Neural cell (in vitro differentiated cells): ENCODE measurements at regions not wholly inside any gene's neighbourhood (a gene's known extent, or its start where the extent isn't known, plus 50 kb on each side); places are given as distances from the start of the nearest gene placed in this dataset.

Experiments
- H2AFZ ChIP-seq: fragments of 200-600, 300-800 bp; sonication (generic), shearing (Covaris generic); 2 replicates; pipeline ENCODE4 v1.6.0; 2014; ENCODE audit warnings: low read depth, mild to moderate bottlenecking, antibody characterized with exemption, low read length, moderate library complexity
- H3F3A ChIP-seq: fragments of 200-600 bp; shearing (Covaris generic); 2 replicates; pipeline ENCODE4 v1.6.1; 2016; ENCODE audit warnings: mild to moderate bottlenecking, moderate library complexity, mixed read lengths, antibody characterized with exemption, low read length; ENCODE audit not compliant: insufficient read depth, poor library complexity, severe bottlenecking
- H3K27ac ChIP-seq: fragments of 200-600, 300-800 bp; sonication (generic), shearing (Covaris generic); 2 replicates; pipeline ENCODE4 v1.5.1; 2014; ENCODE audit warnings: mild to moderate bottlenecking, low read length, moderate library complexity
- H3K27me3 ChIP-seq: fragments of 300-800, 200-600 bp; sonication (generic), shearing (Covaris generic); 2 replicates; pipeline ENCODE4 v1.6.0; 2014; ENCODE audit warnings: mild to moderate bottlenecking, low read depth, low read length, moderate library complexity; ENCODE audit not compliant: insufficient read depth
- H3K36me3 ChIP-seq: fragments of 300-800, 200-600 bp; sonication (generic), shearing (Covaris generic); 2 replicates; pipeline ENCODE4 v1.5.1; 2014; ENCODE audit warnings: mild to moderate bottlenecking, antibody characterized with exemption, low read length, moderate library complexity; ENCODE audit not compliant: insufficient read depth
- H3K4me2 ChIP-seq: fragments of 300-800, 200-600 bp; sonication (generic), shearing (Covaris generic); 2 replicates; pipeline ENCODE4 v1.6.0; 2014; ENCODE audit warnings: mild to moderate bottlenecking, low read length
- H3K4me3 ChIP-seq: fragments of 300-800, 200-600 bp; sonication (generic), shearing (Covaris generic); 2 replicates; pipeline ENCODE4 v1.5.1; 2014; ENCODE audit warnings: mild to moderate bottlenecking, low read length, moderate library complexity
- H3K79me2 ChIP-seq: fragments of 200-600 bp; shearing (Covaris generic); replicated peaks from 2 replicates; pipeline ENCODE4 v1.6.0; 2014; ENCODE audit warnings: mild to moderate bottlenecking, low read length, moderate library complexity; ENCODE audit not compliant: insufficient read depth
- H3K9ac ChIP-seq: fragments of 300-800, 200-600 bp; sonication (generic), shearing (Covaris generic); 2 replicates; pipeline ENCODE4 v1.6.1; 2016; ENCODE audit warnings: mild to moderate bottlenecking, low read length, mixed read lengths
- H3K9me2 ChIP-seq: fragments of 200-600 bp; shearing (Covaris generic); 2 replicates; pipeline ENCODE4 v1.6.1; 2016; ENCODE audit warnings: mild to moderate bottlenecking, low read length, mixed read lengths; ENCODE audit not compliant: insufficient read depth
- H3K9me3 ChIP-seq: fragments of 200-600, 300-800 bp; sonication (generic), shearing (Covaris generic); 2 replicates; pipeline ENCODE4 v1.6.1; 2016; ENCODE audit warnings: mild to moderate bottlenecking, mixed run types, low read length, moderate library complexity, mixed read lengths
- H4K20me1 ChIP-seq: fragments of 200-600 bp; shearing (Covaris generic); 2 replicates; pipeline ENCODE4 v1.6.1; 2016; ENCODE audit warnings: mild to moderate bottlenecking, mixed run types; ENCODE audit not compliant: insufficient read depth
- EP300 ChIP-seq: fragments of 450-650 bp; conservative IDR thresholded peaks from 2 replicates; pipeline ENCODE4 v1.6.1; 2014; ENCODE audit warnings: antibody characterized with exemption, mild to moderate bottlenecking, moderate library complexity; ENCODE audit not compliant: poor library complexity, severe bottlenecking
- EZH2 ChIP-seq: fragments of 200-600, 300-800 bp; shearing (Covaris generic), sonication (generic); IDR thresholded peaks from 2 replicates; pipeline ENCODE4 v1.6.1; 2014; ENCODE audit warnings: antibody characterized with exemption, low read length, borderline replicate concordance, mild to moderate bottlenecking; ENCODE audit not compliant: insufficient read depth, poor library complexity, severe bottlenecking
- MXI1 ChIP-seq: fragments of 450-650 bp; conservative IDR thresholded peaks from 2 replicates; pipeline ENCODE4 v1.6.1; 2014; ENCODE audit warnings: antibody characterized with exemption, mild to moderate bottlenecking; ENCODE audit not compliant: poor library complexity, severe bottlenecking
- POLR2AphosphoS5 ChIP-seq: IDR thresholded peaks from 2 replicates; pipeline ENCODE4 v1.6.1; 2012
- RAD21 ChIP-seq: fragments of 450-650 bp; conservative IDR thresholded peaks from 2 replicates; pipeline ENCODE4 v1.6.1; 2014; ENCODE audit warnings: antibody characterized with exemption, mild to moderate bottlenecking, moderate library complexity
- SMC3 ChIP-seq: fragments of 450-650 bp; conservative IDR thresholded peaks from 2 replicates; pipeline ENCODE4 v1.6.1; 2014; ENCODE audit warnings: antibody characterized with exemption, mild to moderate bottlenecking, moderate library complexity; ENCODE audit not compliant: poor library complexity
- TAF1 ChIP-seq: IDR thresholded peaks from 2 replicates; pipeline ENCODE4 v1.6.1; 2012; ENCODE audit warnings: low read depth
- TF ChIP-seq, protein P1 (sequence below): fragments of 450-650 bp; IDR thresholded peaks from 2 replicates; pipeline ENCODE4 v1.5.1; 2014; ENCODE audit warnings: antibody characterized with exemption, mild to moderate bottlenecking, moderate library complexity; ENCODE audit not compliant: poor library complexity, severe bottlenecking
- TF ChIP-seq, protein P2 (sequence below): IDR thresholded peaks from 2 replicates; pipeline ENCODE4 v1.6.1; 2012; ENCODE audit warnings: borderline replicate concordance

DNA sequence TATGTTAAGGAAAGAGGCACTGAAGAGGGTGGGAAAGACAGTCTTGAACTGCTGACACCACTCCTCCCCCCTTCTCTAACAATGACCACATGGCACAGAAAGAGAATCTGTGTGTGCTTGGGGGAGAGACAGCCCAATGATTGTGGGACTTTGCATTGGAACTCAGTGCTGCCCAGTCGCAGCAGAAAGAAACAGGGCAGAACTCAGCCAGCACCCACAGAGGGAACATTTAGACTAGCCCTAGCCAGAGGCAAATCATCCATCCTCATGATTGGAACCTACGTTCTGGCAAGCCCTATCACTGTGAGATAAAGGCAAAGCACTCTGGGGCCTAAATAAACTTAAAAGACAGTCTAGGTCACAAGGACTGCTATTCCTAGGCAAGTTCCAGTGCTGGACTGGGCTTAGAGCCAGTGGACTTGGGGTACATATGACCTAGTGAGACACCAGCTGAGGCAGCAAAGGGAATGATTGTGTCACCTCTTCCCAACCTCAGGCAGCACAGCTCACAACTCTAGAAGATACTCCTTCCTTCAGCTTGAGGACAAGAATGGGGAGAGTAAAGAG is 132.8 kb upstream of the S100G start:
- Histone ChIP-seq H3K36me3 (no peaks in the 10 kb centered on the region), H3K27ac (no peak overlapping the region), H2AFZ (no peak overlapping the region), H3F3A (no peaks in the 10 kb centered on the region), H3K4me3 (no peak overlapping the region), H3K9me3 (no peaks in the 10 kb centered on the region), H3K4me2 (no peak overlapping the region), H3K79me2 (no peaks in the 10 kb centered on the region), H4K20me1 (no peaks in the 10 kb centered on the region), H3K27me3 (no peaks in the 10 kb centered on the region), H3K9me2 (no peaks in the 10 kb centered on the region), H3K9ac (no peak overlapping the region)
- TF ChIP-seq MXI1 (no peak), RAD21 (no peak), EP300 (no peak), SMC3 (no peak), EZH2 (no peak), TAF1 (no peak)
- TF ChIP-seq, protein P1, sequence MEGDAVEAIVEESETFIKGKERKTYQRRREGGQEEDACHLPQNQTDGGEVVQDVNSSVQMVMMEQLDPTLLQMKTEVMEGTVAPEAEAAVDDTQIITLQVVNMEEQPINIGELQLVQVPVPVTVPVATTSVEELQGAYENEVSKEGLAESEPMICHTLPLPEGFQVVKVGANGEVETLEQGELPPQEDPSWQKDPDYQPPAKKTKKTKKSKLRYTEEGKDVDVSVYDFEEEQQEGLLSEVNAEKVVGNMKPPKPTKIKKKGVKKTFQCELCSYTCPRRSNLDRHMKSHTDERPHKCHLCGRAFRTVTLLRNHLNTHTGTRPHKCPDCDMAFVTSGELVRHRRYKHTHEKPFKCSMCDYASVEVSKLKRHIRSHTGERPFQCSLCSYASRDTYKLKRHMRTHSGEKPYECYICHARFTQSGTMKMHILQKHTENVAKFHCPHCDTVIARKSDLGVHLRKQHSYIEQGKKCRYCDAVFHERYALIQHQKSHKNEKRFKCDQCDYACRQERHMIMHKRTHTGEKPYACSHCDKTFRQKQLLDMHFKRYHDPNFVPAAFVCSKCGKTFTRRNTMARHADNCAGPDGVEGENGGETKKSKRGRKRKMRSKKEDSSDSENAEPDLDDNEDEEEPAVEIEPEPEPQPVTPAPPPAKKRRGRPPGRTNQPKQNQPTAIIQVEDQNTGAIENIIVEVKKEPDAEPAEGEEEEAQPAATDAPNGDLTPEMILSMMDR, result no peak
- TF ChIP-seq, protein P2, sequence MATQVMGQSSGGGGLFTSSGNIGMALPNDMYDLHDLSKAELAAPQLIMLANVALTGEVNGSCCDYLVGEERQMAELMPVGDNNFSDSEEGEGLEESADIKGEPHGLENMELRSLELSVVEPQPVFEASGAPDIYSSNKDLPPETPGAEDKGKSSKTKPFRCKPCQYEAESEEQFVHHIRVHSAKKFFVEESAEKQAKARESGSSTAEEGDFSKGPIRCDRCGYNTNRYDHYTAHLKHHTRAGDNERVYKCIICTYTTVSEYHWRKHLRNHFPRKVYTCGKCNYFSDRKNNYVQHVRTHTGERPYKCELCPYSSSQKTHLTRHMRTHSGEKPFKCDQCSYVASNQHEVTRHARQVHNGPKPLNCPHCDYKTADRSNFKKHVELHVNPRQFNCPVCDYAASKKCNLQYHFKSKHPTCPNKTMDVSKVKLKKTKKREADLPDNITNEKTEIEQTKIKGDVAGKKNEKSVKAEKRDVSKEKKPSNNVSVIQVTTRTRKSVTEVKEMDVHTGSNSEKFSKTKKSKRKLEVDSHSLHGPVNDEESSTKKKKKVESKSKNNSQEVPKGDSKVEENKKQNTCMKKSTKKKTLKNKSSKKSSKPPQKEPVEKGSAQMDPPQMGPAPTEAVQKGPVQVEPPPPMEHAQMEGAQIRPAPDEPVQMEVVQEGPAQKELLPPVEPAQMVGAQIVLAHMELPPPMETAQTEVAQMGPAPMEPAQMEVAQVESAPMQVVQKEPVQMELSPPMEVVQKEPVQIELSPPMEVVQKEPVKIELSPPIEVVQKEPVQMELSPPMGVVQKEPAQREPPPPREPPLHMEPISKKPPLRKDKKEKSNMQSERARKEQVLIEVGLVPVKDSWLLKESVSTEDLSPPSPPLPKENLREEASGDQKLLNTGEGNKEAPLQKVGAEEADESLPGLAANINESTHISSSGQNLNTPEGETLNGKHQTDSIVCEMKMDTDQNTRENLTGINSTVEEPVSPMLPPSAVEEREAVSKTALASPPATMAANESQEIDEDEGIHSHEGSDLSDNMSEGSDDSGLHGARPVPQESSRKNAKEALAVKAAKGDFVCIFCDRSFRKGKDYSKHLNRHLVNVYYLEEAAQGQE, result no peak

DNA sequence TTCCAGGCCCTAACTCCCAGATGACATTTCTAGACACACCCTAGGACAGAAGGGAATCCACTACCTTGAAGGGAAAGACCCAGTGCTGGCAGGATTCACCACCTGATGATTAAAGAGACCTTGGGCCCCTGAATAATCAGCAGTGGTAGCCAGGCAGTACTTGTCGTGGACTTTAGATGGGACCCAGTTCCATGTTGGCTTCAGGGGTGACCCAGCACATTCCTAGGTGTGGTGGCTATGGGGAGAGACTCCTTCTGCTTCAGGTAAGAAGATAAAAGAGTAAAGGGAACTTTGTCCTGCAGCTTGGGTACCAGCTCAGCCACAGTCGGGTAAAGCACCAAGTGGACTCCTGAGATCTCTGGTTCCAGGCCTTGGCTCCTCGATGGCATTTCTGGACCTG is 131.8 kb upstream of the S100G start:
- Histone ChIP-seq H3K27me3 (no peaks in the 10 kb centered on the region), H3K9me2 (no peaks in the 10 kb centered on the region), H2AFZ (no peak overlapping the region), H3F3A (no peaks in the 10 kb centered on the region), H3K4me2 (no peak overlapping the region), H3K27ac (no peak overlapping the region), H3K36me3 (no peaks in the 10 kb centered on the region), H3K9ac (no peak overlapping the region), H3K79me2 (no peaks in the 10 kb centered on the region), H3K4me3 (no peak overlapping the region), H3K9me3 (no peaks in the 10 kb centered on the region), H4K20me1 (no peaks in the 10 kb centered on the region)
- TF ChIP-seq, protein P2, result no peak
- TF ChIP-seq SMC3 (no peak), EP300 (no peak), TAF1 (no peak), RAD21 (no peak), MXI1 (no peak), EZH2 (no peak), POLR2AphosphoS5 (no peak)
- TF ChIP-seq, protein P1, result no peak
